ENCODE measurements at regions not wholly inside any gene's neighbourhood (a gene's known extent, or its start where the extent isn't known, plus 50 kb on each side); places are given as distances from the start of the nearest gene placed in this dataset.

GRCh38 chr1:244294599-244295224 lies 157.0 kb downstream of the ADSS2 start:
- TF ChIP-seq CTCF (IDR thresholded peaks at IDR 0.05) (no peak), EP300 (IDR thresholded peaks at IDR 0.05) (no peak), POLR2A (IDR thresholded peaks at IDR 0.05) (no peak)

All from ovary (tissue), 3 donors.